Neural cell (in vitro differentiated cells): ENCODE measurements at regions not wholly inside any gene's neighbourhood (a gene's known extent, or its start where the extent isn't known, plus 50 kb on each side); places are given as distances from the start of the nearest gene placed in this dataset.

ENCODE experiments used
- H2AFZ ChIP-seq: fragments of 200-600, 300-800 bp; sonication (generic), shearing (Covaris generic); 2 replicates; pipeline ENCODE4 v1.6.0; 2014; ENCODE audit warnings: low read depth, mild to moderate bottlenecking, antibody characterized with exemption, low read length, moderate library complexity
- H3F3A ChIP-seq: fragments of 200-600 bp; shearing (Covaris generic); 2 replicates; pipeline ENCODE4 v1.6.1; 2016; ENCODE audit warnings: mild to moderate bottlenecking, moderate library complexity, mixed read lengths, antibody characterized with exemption, low read length; ENCODE audit not compliant: insufficient read depth, poor library complexity, severe bottlenecking
- H3K27ac ChIP-seq: fragments of 200-600, 300-800 bp; sonication (generic), shearing (Covaris generic); 2 replicates; pipeline ENCODE4 v1.5.1; 2014; ENCODE audit warnings: mild to moderate bottlenecking, low read length, moderate library complexity
- H3K27me3 ChIP-seq: fragments of 300-800, 200-600 bp; sonication (generic), shearing (Covaris generic); 2 replicates; pipeline ENCODE4 v1.6.0; 2014; ENCODE audit warnings: mild to moderate bottlenecking, low read depth, low read length, moderate library complexity; ENCODE audit not compliant: insufficient read depth
- H3K36me3 ChIP-seq: fragments of 300-800, 200-600 bp; sonication (generic), shearing (Covaris generic); 2 replicates; pipeline ENCODE4 v1.5.1; 2014; ENCODE audit warnings: mild to moderate bottlenecking, antibody characterized with exemption, low read length, moderate library complexity; ENCODE audit not compliant: insufficient read depth
- H3K4me2 ChIP-seq: fragments of 300-800, 200-600 bp; sonication (generic), shearing (Covaris generic); 2 replicates; pipeline ENCODE4 v1.6.0; 2014; ENCODE audit warnings: mild to moderate bottlenecking, low read length
- H3K4me3 ChIP-seq: fragments of 300-800, 200-600 bp; sonication (generic), shearing (Covaris generic); 2 replicates; pipeline ENCODE4 v1.5.1; 2014; ENCODE audit warnings: mild to moderate bottlenecking, low read length, moderate library complexity
- H3K79me2 ChIP-seq: fragments of 200-600 bp; shearing (Covaris generic); replicated peaks from 2 replicates; pipeline ENCODE4 v1.6.0; 2014; ENCODE audit warnings: mild to moderate bottlenecking, low read length, moderate library complexity; ENCODE audit not compliant: insufficient read depth
- H3K9ac ChIP-seq: fragments of 300-800, 200-600 bp; sonication (generic), shearing (Covaris generic); 2 replicates; pipeline ENCODE4 v1.6.1; 2016; ENCODE audit warnings: mild to moderate bottlenecking, low read length, mixed read lengths
- H3K9me2 ChIP-seq: fragments of 200-600 bp; shearing (Covaris generic); 2 replicates; pipeline ENCODE4 v1.6.1; 2016; ENCODE audit warnings: mild to moderate bottlenecking, low read length, mixed read lengths; ENCODE audit not compliant: insufficient read depth
- H3K9me3 ChIP-seq: fragments of 200-600, 300-800 bp; sonication (generic), shearing (Covaris generic); 2 replicates; pipeline ENCODE4 v1.6.1; 2016; ENCODE audit warnings: mild to moderate bottlenecking, mixed run types, low read length, moderate library complexity, mixed read lengths
- H4K20me1 ChIP-seq: fragments of 200-600 bp; shearing (Covaris generic); 2 replicates; pipeline ENCODE4 v1.6.1; 2016; ENCODE audit warnings: mild to moderate bottlenecking, mixed run types; ENCODE audit not compliant: insufficient read depth
- EP300 ChIP-seq: fragments of 450-650 bp; conservative IDR thresholded peaks from 2 replicates; pipeline ENCODE4 v1.6.1; 2014; ENCODE audit warnings: antibody characterized with exemption, mild to moderate bottlenecking, moderate library complexity; ENCODE audit not compliant: poor library complexity, severe bottlenecking
- EZH2 ChIP-seq: fragments of 200-600, 300-800 bp; shearing (Covaris generic), sonication (generic); IDR thresholded peaks from 2 replicates; pipeline ENCODE4 v1.6.1; 2014; ENCODE audit warnings: antibody characterized with exemption, low read length, borderline replicate concordance, mild to moderate bottlenecking; ENCODE audit not compliant: insufficient read depth, poor library complexity, severe bottlenecking
- MXI1 ChIP-seq: fragments of 450-650 bp; conservative IDR thresholded peaks from 2 replicates; pipeline ENCODE4 v1.6.1; 2014; ENCODE audit warnings: antibody characterized with exemption, mild to moderate bottlenecking; ENCODE audit not compliant: poor library complexity, severe bottlenecking
- POLR2AphosphoS5 ChIP-seq: IDR thresholded peaks from 2 replicates; pipeline ENCODE4 v1.6.1; 2012
- RAD21 ChIP-seq: fragments of 450-650 bp; conservative IDR thresholded peaks from 2 replicates; pipeline ENCODE4 v1.6.1; 2014; ENCODE audit warnings: antibody characterized with exemption, mild to moderate bottlenecking, moderate library complexity
- REST ChIP-seq: IDR thresholded peaks from 2 replicates; pipeline ENCODE4 v1.6.1; 2012; ENCODE audit warnings: borderline replicate concordance
- SMC3 ChIP-seq: fragments of 450-650 bp; conservative IDR thresholded peaks from 2 replicates; pipeline ENCODE4 v1.6.1; 2014; ENCODE audit warnings: antibody characterized with exemption, mild to moderate bottlenecking, moderate library complexity; ENCODE audit not compliant: poor library complexity
- TAF1 ChIP-seq: IDR thresholded peaks from 2 replicates; pipeline ENCODE4 v1.6.1; 2012; ENCODE audit warnings: low read depth
- TF ChIP-seq, protein P1 (sequence below): fragments of 450-650 bp; IDR thresholded peaks from 2 replicates; pipeline ENCODE4 v1.5.1; 2014; ENCODE audit warnings: antibody characterized with exemption, mild to moderate bottlenecking, moderate library complexity; ENCODE audit not compliant: poor library complexity, severe bottlenecking

- no peak overlapping the region for H2AFZ ChIP-seq
- no peak overlapping the region for H3K4me2 ChIP-seq
These were observed 804.3 kb upstream of the COBL start for GRCh38 chr7:52120912-52121311.

GRCh38 chr7:52119537-52119936 lies 802.9 kb upstream of the COBL start:
- Histone ChIP-seq H3F3A (no peaks in the 10 kb centered on the region), H3K79me2 (no peaks in the 10 kb centered on the region), H3K4me3 (no peak overlapping the region), H3K27ac (no peak overlapping the region), H2AFZ (no peak overlapping the region), H3K36me3 (no peaks in the 10 kb centered on the region), H3K4me2 (no peak overlapping the region), H4K20me1 (no peaks in the 10 kb centered on the region), H3K27me3 (no peaks in the 10 kb centered on the region), H3K9me2 (no peaks in the 10 kb centered on the region), H3K9me3 (no peaks in the 10 kb centered on the region), H3K9ac (no peak overlapping the region)
- TF ChIP-seq EZH2 (no peak), RAD21 (no peak), EP300 (no peak), POLR2AphosphoS5 (no peak), TAF1 (no peak), MXI1 (no peak), SMC3 (no peak), REST (no peak)
- TF ChIP-seq, protein P1, sequence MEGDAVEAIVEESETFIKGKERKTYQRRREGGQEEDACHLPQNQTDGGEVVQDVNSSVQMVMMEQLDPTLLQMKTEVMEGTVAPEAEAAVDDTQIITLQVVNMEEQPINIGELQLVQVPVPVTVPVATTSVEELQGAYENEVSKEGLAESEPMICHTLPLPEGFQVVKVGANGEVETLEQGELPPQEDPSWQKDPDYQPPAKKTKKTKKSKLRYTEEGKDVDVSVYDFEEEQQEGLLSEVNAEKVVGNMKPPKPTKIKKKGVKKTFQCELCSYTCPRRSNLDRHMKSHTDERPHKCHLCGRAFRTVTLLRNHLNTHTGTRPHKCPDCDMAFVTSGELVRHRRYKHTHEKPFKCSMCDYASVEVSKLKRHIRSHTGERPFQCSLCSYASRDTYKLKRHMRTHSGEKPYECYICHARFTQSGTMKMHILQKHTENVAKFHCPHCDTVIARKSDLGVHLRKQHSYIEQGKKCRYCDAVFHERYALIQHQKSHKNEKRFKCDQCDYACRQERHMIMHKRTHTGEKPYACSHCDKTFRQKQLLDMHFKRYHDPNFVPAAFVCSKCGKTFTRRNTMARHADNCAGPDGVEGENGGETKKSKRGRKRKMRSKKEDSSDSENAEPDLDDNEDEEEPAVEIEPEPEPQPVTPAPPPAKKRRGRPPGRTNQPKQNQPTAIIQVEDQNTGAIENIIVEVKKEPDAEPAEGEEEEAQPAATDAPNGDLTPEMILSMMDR: no peak

More at GRCh38 chr7:52120912-52121311, 804.3 kb upstream of the COBL start:
- Histone ChIP-seq H3K9ac (no peak overlapping the region), H3K27me3 (no peaks in the 10 kb centered on the region), H3K4me3 (no peak overlapping the region), H3K27ac (no peak overlapping the region), H3K9me2 (no peaks in the 10 kb centered on the region), H3K79me2 (no peaks in the 10 kb centered on the region), H4K20me1 (no peaks in the 10 kb centered on the region), H3K36me3 (no peaks in the 10 kb centered on the region), H3K9me3 (no peaks in the 10 kb centered on the region), H3F3A (no peaks in the 10 kb centered on the region)
- TF ChIP-seq SMC3 (no peak), REST (no peak), EP300 (no peak), MXI1 (no peak), TAF1 (no peak), EZH2 (no peak), RAD21 (no peak)
- TF ChIP-seq, protein P1: no peak
